ENCODE measurements at regions not wholly inside any gene's neighbourhood (a gene's known extent, or its start where the extent isn't known, plus 50 kb on each side); places are given as distances from the start of the nearest gene placed in this dataset.

DNA sequence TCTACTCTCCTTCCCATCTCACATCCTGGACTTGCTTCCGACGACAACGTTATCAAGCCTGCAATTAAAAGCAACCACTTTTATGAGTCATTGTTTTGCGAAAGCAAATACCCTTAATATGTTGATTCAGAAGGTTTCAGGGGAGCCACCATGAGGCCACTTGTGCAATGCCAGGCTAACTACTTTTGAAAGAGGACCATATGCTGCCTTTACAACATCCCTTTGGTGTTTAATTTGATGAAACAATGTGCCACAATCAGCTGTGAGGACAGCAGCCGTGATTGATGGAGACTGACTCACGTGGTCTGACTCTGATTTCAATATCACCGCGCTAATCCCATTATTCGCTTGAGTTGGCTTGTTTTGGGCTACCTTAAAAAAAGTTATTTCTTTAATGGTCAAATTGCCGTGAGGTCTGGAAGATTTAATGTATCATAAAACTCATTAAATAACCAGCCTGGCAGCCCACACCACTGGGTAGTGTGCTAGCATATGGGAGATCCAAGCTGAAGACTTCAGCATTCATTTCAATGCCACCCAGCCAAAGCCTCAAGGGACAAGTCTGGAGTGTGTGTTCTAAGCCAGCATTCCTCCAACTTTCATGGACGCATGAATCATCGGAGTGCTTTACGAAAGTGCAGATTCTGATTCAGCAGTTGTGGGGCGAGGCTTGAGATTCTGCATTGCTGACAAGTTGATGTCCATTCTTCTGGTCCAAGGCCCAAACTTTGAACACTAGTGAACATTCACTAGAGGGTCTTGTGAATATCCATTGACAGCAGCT, 73.3 kb upstream of the PAXBP1 start:
- dilution Hi-C loops (cut with MboI; ENCODE audit: extremely low pct_ligation_motif_present, low sequenced_read_pairs), result no loop called here

GRCh38 chr21:32858628-32859027, 87.1 kb upstream of the PAXBP1 start:
- H3K4me3 ChIP-seq (ENCODE audit: control insufficient read depth in 2 of 3, extremely low read depth in 1 of 3, insufficient read depth in 2 of 3, low read depth in 1 of 3, low read length in 3 of 3), result no peak overlapping the region
- TF ChIP-seq CTCF (optimal IDR thresholded peaks at IDR 0.05 in 1 of 3, IDR thresholded peaks at IDR 0.05 in 1 of 3, conservative IDR thresholded peaks at IDR 0.05 in 1 of 3; ENCODE audit: extremely low read depth in 1 of 3, insufficient read depth in 2 of 3, low read length in 3 of 3) (no peak), EZH2 (IDR thresholded peaks at IDR 0.05; ENCODE audit: low read length) (no peak)
- H3K9ac ChIP-seq (ENCODE audit: control insufficient read depth, extremely low read depth, insufficient read depth, low read length), result no peak overlapping the region
- no peak overlapping the region for H3K4me2 ChIP-seq (ENCODE audit: control insufficient read depth, extremely low read depth, insufficient read depth, low read depth, low read length)
- no peak overlapping the region for H2AFZ ChIP-seq (ENCODE audit: control insufficient read depth, low read length)
- no peaks in the 10 kb centered on the region for H3K4me1 ChIP-seq (ENCODE audit: control insufficient read depth, extremely low read depth, insufficient read depth, low read length)
- FAIRE-seq, result no peak
- dilution Hi-C loops (cut with MboI; ENCODE audit: extremely low pct_ligation_motif_present, low sequenced_read_pairs), result no loop called here
- no peaks in the 10 kb centered on the region for H3K36me3 ChIP-seq (ENCODE audit: control insufficient read depth in 2 of 2, extremely low read depth in 1 of 2, insufficient read depth in 2 of 2, low read length in 2 of 2)
- no peaks in the 10 kb centered on the region for H3K9me3 ChIP-seq (ENCODE audit: control insufficient read depth, low read depth, low read length)
- no peak for DNase-seq (ENCODE audit: low read depth, low spot score)
- no peaks in the 10 kb centered on the region for H3K9me1 ChIP-seq (ENCODE audit: control insufficient read depth, extremely low read depth, insufficient read depth, low read length)
- no peaks in the 10 kb centered on the region for H3K79me2 ChIP-seq (ENCODE audit: control insufficient read depth, insufficient read depth, low read length)
- H4K20me1 ChIP-seq (ENCODE audit: control insufficient read depth, extremely low read depth, insufficient read depth, low read length), result no peaks in the 10 kb centered on the region
- H3K27me3 ChIP-seq (ENCODE audit: control insufficient read depth, extremely low read depth, insufficient read depth, low read length), result peaks cover 4% of the 10 kb centered on the region
- no peak overlapping the region for H3K27ac ChIP-seq (ENCODE audit: control insufficient read depth, insufficient read depth, low read length)

More for the DNA sequence above, 73.3 kb upstream of the PAXBP1 start:
- Histone ChIP-seq H3K9me3 (ENCODE audit: control insufficient read depth, low read depth, low read length) (no peaks in the 10 kb centered on the region), H3K79me2 (ENCODE audit: control insufficient read depth, insufficient read depth, low read length) (no peaks in the 10 kb centered on the region), H2AFZ (ENCODE audit: control insufficient read depth, low read length) (no peak overlapping the region), H4K20me1 (ENCODE audit: control insufficient read depth, extremely low read depth, insufficient read depth, low read length) (no peaks in the 10 kb centered on the region), H3K9me1 (ENCODE audit: control insufficient read depth, extremely low read depth, insufficient read depth, low read length) (no peaks in the 10 kb centered on the region), H3K9ac (ENCODE audit: control insufficient read depth, extremely low read depth, insufficient read depth, low read length) (no peak overlapping the region), H3K4me1 (ENCODE audit: control insufficient read depth, extremely low read depth, insufficient read depth, low read length) (no peaks in the 10 kb centered on the region), H3K27me3 (ENCODE audit: control insufficient read depth, extremely low read depth, insufficient read depth, low read length) (no peaks in the 10 kb centered on the region), H3K4me2 (ENCODE audit: control insufficient read depth, extremely low read depth, insufficient read depth, low read depth, low read length) (no peak overlapping the region), H3K4me3 (ENCODE audit: control insufficient read depth in 2 of 3, extremely low read depth in 1 of 3, insufficient read depth in 2 of 3, low read depth in 1 of 3, low read length in 3 of 3) (no peak overlapping the region), H3K36me3 (ENCODE audit: control insufficient read depth in 2 of 2, extremely low read depth in 1 of 2, insufficient read depth in 2 of 2, low read length in 2 of 2) (no peaks in the 10 kb centered on the region), H3K27ac (ENCODE audit: control insufficient read depth, insufficient read depth, low read length) (no peak overlapping the region)
- no peak for TF ChIP-seq EZH2 (IDR thresholded peaks at IDR 0.05; ENCODE audit: low read length)
- no peak for TF ChIP-seq CTCF (optimal IDR thresholded peaks at IDR 0.05 in 1 of 3, IDR thresholded peaks at IDR 0.05 in 1 of 3, conservative IDR thresholded peaks at IDR 0.05 in 1 of 3; ENCODE audit: extremely low read depth in 1 of 3, insufficient read depth in 2 of 3, low read length in 3 of 3)
- FAIRE-seq (peak; percentile 23), DNase-seq (ENCODE audit: low read depth, low spot score) (no peak)

Measured in keratinocyte (primary cell).